ENCODE measurements at regions not wholly inside any gene's neighbourhood (a gene's known extent, or its start where the extent isn't known, plus 50 kb on each side); places are given as distances from the start of the nearest gene placed in this dataset.
"Not testable (repeated sequence)": the region's sequence is repeated elsewhere in the genome, so short reads cannot be mapped to it uniquely, and the experiment has no call there.

- DNase-seq = no peak
Measured at GRCh38 chr7:113775804-113776203, 143.0 kb downstream of the PPP1R3A start.

GRCh38 chr7:113775401-113775800, 143.4 kb downstream of the PPP1R3A start:
- no peak for DNase-seq

DNA sequence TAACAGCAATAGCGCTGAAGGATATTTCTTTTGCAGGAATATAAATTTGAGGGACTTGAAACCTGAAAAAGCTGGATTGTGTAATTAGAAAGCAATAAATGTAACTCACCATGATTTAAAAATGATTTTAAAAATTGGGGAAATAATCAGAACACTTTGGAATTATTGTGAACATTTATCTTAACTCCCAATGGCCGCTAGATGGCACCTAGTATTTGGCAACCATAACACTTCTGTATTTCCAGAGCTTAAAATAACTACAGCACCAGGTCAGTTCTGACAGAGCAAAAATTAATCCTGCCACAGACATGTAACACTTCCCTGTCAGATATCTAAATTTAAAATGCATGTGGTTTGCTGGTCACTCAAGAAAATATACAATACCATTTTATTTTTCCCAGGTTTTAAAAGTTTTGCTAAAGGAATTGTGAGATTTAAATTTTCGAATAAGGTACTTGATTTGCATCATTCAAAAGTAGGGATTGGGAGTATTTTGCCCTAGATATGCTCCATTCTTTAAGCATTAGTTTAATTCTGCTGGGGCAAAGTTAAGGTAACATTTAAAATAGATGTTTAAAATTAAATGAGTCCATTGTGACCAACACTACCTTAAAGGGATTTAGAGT, 144.5 kb downstream of the PPP1R3A start:
- DNase-seq = no peak

DNA sequence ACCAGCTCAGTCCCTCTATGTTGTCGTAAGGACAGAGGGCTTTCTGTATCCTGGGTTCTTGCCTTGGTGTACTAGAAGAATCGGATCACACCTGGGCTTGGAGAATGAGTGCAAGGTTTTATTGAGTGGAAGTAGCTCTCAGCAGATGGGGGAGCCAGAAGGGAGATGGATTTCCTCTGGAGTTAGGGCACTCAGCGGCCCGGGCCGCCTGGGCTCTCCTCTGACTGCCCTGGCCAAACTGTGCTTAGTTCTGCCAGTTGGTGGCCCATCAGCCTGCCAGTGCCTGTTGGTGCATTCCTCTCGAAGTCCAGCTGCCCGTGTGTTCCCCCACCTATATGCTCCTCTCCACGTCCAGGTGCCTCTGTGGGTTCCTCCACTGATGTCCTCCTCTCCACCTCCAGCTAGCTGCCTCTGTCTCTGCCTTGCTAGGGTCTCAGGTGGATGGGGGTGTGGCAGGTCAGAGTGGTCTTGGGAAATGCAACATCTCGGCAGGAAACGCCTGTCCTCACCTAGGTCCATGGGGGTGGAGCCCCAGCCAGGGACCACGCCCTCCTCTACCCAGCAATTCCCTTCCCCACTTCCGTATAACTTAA, 148.6 kb downstream of the PPP1R3A start:
- no peak for DNase-seq

DNA sequence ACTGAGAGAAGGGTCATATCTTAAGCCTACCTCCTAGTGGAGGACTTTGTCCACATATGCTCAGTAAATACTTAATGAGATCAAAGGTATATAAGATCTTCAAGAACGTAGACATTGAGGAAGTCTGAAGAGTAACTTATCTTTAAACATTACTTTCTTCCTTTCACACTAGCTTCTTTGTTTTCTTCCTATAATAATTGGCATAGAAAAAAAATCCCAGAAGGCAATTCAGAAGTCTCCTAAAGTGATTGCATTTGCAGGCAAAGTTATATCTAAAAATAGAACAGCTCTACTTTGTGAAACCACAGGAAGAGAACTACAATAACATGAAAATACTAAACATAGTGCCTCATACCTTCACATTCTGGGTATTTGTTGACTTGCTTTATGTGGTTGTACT, 150.4 kb downstream of the PPP1R3A start:
- no peak for DNase-seq

GRCh38 chr7:113764401-113765035, 154.3 kb downstream of the PPP1R3A start:
- no peak for DNase-seq

GRCh38 chr7:113763226-113763625, 155.6 kb downstream of the PPP1R3A start:
- no peak for DNase-seq

DNA sequence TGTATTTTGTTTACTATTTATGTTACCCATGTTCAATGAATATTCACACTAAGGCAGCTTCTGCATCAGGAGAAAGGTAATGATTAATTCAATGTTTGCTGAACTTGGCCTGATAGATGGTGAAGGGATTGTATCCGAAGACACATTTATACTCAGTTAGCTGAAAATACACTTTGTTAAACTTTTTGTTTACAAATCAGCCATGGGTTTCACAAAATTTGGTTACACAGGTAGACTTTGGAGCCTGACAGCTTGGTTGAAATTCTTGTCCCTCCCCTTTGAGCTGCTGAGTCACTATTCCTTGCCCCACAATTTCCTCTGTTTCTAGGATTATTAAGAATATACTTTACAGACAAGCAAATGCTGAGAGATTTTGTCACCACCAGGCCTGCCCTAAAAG, 162.6 kb downstream of the PPP1R3A start:
- DNase-seq = no peak

- DNase-seq = no peak
Measured at GRCh38 chr7:113752689-113753088, 166.1 kb downstream of the PPP1R3A start.

DNA sequence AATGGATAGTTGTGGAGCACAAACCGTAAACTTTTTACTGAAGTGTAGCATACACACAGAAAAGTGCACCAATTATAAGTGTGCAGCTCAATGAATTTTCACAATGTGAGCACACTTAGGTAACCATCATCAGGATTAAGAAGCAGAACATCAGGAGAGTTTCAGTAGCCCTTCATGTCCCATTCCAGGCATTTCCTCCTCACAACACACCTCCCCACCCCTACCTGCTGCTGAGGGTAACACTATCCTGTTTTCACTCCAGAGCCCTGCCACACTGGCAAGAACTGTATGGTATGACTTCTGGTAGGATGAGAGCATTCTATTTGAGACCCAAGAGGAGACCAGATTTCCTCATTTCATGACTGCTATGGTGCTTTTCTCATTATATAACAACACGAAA, 166.5 kb downstream of the PPP1R3A start:
- DNase-seq = no peak

DNA sequence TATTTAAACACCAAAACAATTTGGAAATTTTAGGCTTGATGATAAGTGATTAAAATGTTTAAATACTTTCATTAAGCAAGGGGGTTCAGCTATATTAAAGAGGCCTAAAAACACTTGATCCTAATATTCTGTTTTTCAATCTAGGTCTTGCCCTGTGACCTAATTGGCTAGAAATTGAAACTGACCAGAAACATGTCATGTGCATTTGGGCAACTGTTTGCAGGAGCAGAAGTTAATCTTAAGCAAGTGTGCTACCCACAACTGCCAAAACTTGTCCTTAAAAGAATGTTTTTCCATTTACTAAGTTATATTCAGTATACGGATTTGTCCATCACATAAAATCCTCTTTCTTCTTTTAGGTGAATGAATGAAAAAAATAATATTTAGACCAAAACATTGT, 167.3 kb downstream of the PPP1R3A start:
- DNase-seq = no peak

DNA sequence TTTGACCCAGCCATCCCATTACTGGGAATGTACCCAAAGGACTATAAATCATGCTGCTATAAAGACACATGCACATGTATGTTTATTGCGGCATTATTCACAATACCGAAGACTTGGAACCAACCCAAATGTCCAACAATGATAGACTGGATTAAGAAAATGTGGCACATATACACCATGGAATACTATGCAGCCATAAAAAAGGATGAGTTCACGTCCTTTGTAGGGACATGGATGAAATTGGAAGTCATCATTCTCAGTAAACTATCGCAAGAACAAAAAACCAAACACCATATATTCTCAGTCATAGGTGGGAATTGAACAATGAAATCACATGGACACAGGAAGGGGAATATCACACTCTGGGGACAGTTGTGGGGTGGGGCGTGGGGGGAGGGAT, 170.4 kb downstream of the PPP1R3A start:
- DNase-seq = not testable (repeated sequence)

DNA sequence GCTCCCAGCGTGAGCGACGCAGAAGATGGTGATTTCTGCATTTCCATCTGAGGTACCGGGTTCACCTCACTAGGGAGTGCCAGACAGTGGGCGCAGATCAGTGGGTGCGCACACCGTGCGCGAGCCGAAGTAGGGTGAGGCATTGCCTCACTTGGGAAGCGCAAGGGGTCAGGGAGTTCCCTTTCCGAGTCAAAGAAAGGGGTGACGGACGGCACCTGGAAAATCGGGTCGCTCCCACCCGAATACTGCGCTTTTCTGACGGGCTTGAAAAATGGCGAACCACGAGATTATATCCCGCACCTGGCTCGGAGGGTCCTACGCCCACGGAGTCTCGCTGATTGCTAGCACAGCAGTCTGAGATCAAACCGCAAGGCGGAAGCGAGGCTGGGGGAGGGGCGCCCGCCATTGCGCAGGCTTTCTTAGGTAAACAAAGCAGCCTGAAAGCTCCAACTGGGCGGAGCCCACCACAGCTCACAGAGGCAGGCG, 175.8 kb downstream of the PPP1R3A start:
- not testable (repeated sequence) for DNase-seq

DNA sequence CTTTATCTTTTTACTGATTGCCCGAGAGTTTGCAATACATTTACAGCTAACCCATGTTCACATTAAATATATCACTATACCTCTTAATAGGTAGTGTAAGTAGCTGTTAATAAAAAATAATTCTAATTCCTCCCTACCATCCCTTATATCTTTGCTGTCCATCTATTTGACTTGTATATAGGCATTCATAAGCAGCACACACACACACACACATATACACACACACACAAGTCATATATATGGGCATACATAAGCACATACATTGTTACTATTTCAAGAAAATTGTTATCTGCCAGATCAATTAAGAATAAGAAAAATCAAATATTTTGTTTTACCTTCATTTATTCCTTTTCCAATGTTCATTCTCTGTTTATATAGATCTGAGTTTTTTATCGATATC, 176.4 kb downstream of the PPP1R3A start:
- DNase-seq = no peak

DNA sequence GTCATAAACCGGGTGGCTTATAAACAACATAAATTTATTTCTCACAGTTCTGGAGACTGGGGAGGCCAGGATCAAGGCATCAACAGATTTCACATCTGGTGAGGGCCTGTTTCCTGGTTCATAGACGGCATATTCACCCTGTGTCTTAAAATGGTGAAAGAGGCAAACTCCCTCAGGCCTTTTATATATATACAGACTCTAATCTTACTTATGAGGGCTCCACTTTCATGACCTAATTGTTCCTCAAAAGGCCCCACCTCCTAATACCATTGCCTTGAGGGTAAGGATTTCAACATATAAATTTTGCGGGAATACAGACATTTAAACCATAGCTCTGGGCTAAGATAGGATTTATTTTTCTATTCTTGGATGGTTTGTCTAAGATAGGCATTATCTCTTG, 187.2 kb downstream of the PPP1R3A start:
- DNase-seq = no peak

DNA sequence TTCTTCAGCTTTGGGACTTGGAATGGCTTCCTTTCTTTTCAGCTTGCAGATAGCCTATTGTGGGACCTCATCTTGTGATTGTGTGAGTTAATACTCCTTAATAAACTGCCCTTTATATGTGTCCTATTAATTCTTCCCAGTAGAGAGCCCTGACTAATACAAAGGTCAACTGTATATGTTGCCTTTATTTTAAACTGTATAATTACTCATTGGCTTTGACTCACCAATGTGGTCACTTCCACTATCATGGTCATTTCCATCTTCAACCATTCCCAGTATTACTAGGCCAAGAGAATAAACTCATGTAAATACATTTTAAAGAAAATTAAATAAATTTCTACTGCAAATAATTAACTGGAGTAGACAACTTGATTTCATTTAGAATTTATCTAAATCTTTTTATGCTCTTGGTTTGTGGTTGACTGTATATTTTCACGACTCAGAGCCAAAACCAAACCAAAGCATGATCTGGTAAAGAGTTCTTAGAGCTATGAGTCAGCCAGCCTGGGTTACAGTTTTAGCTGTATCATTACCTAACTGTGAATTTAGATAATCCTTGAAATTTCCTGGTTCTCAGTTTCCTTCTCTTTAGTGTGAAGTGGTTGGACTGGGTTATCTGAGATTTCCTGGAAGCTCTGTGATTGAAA, 188.4 kb downstream of the PPP1R3A start:
- no peak for DNase-seq

DNA sequence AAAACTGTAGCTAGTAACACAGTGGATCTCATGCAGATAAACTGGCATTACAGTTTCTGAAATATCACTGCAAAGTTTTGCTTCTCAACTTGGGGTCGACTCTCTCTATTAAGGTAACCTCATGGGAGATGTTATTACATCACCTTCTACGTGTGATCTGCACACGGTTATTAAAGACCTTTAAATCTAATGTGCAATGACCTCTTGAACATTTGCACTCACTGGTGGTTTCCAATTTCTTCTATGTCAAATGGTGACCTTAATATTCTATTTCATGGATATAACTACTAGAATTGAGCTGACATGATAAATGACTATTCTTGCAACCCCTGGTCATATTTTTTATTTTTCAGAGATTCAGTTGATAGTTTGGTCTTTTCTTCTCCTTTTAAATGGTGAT, 191.3 kb downstream of the PPP1R3A start:
- DNase-seq = no peak

- DNase-seq = no peak
Measured at GRCh38 chr7:113722006-113722405, 196.8 kb downstream of the PPP1R3A start.

- DNase-seq = no peak
Measured at GRCh38 chr7:113717739-113718138, 201.1 kb downstream of the PPP1R3A start.

GRCh38 chr7:113715981-113716856, 202.6 kb downstream of the PPP1R3A start:
- DNase-seq = no peak

DNA sequence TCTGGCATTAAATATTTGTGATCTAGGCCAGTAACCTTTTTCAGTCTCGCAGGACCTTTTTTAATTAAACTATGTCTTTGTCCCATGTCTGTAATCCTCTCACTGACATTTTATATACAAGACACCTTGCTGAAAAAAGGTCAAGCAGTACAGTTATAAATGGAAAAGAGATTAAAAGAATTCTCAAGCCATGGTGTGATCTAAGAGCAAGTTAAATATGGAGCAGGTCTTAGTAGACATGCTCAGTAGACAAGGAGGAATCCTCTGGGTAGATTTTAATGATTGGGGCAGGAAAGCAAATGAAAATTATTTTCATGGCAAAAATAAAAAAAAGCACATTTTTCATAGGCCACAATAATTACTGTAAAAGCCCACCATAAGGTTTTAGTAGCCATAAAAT, 203.5 kb downstream of the PPP1R3A start:
- DNase-seq = no peak

GRCh38 chr7:113710310-113711096, 208.3 kb downstream of the PPP1R3A start:
- DNase-seq = peak; percentile 30
